ENCODE measurements at regions not wholly inside any gene's neighbourhood (a gene's known extent, or its start where the extent isn't known, plus 50 kb on each side); places are given as distances from the start of the nearest gene placed in this dataset.
"Not testable (repeated sequence)": the region's sequence is repeated elsewhere in the genome, so short reads cannot be mapped to it uniquely, and the experiment has no call there.

- no peak for DNase-seq (ENCODE audit: low spot score)
Observed at GRCh38 chr4:38334791-38335190, 329.2 kb upstream of the KLF3 start.

GRCh38 chr4:38338939-38339338 is 325.1 kb upstream of the KLF3 start:
- not testable (repeated sequence) for DNase-seq (ENCODE audit: low spot score)

GRCh38 chr4:38343608-38344007 is 320.4 kb upstream of the KLF3 start:
- DNase-seq (ENCODE audit: low spot score) = no peak

- no peak for DNase-seq (ENCODE audit: low spot score)
Observed at GRCh38 chr4:38344929-38345328, 319.1 kb upstream of the KLF3 start.

- no peak for DNase-seq (ENCODE audit: low spot score)
Observed at GRCh38 chr4:38347251-38347650, 316.7 kb upstream of the KLF3 start.

GRCh38 chr4:38354421-38354820 is 309.6 kb upstream of the KLF3 start:
- no peak for DNase-seq (ENCODE audit: low spot score)

GRCh38 chr4:38354872-38355271 is 309.1 kb upstream of the KLF3 start:
- DNase-seq (ENCODE audit: low spot score) = no peak

GRCh38 chr4:38356686-38357085 is 307.3 kb upstream of the KLF3 start:
- DNase-seq (ENCODE audit: low spot score) = no peak

- no peak for DNase-seq (ENCODE audit: low spot score)
Observed at GRCh38 chr4:38357546-38357945, 306.5 kb upstream of the KLF3 start.

- DNase-seq (ENCODE audit: low spot score) = no peak
Observed at GRCh38 chr4:38359113-38359512, 304.9 kb upstream of the KLF3 start.

- DNase-seq (ENCODE audit: low spot score) = no peak
Observed at GRCh38 chr4:38360201-38360600, 303.8 kb upstream of the KLF3 start.

- no peak for DNase-seq (ENCODE audit: low spot score)
Observed at GRCh38 chr4:38364383-38364963, 299.5 kb upstream of the KLF3 start.

- DNase-seq (ENCODE audit: low spot score) = no peak
Observed at GRCh38 chr4:38365261-38365660, 298.7 kb upstream of the KLF3 start.

GRCh38 chr4:38365748-38366310 is 298.2 kb upstream of the KLF3 start:
- DNase-seq (ENCODE audit: low spot score) = no peak

GRCh38 chr4:38366456-38366855 is 297.5 kb upstream of the KLF3 start:
- DNase-seq (ENCODE audit: low spot score) = no peak

- DNase-seq (ENCODE audit: low spot score) = no peak
Observed at GRCh38 chr4:38366997-38367396, 297.0 kb upstream of the KLF3 start.

GRCh38 chr4:38367642-38368174 is 296.3 kb upstream of the KLF3 start:
- no peak for DNase-seq (ENCODE audit: low spot score)

GRCh38 chr4:38368613-38369012 is 295.4 kb upstream of the KLF3 start:
- no peak for DNase-seq (ENCODE audit: low spot score)

GRCh38 chr4:38371391-38371851 is 292.6 kb upstream of the KLF3 start:
- no peak for DNase-seq (ENCODE audit: low spot score)

GRCh38 chr4:38373375-38373774 is 290.6 kb upstream of the KLF3 start:
- DNase-seq (ENCODE audit: low spot score) = no peak

- DNase-seq (ENCODE audit: low spot score) = no peak
Observed at GRCh38 chr4:38377195-38377594, 286.8 kb upstream of the KLF3 start.

- DNase-seq (ENCODE audit: low spot score) = no peak
Observed at GRCh38 chr4:38378478-38378877, 285.5 kb upstream of the KLF3 start.

GRCh38 chr4:38381788-38382187 is 282.2 kb upstream of the KLF3 start:
- DNase-seq (ENCODE audit: low spot score) = no peak

- peak; percentile 31 for DNase-seq (ENCODE audit: low spot score)
Observed at GRCh38 chr4:38382520-38382919, 281.5 kb upstream of the KLF3 start.

Measured in hematopoietic multipotent progenitor cell treated with erythropoietin and hydrocortisone succinate and interleukin-3 and kit ligand, for 15 days (in vitro differentiated cells).